ENCODE measurements at regions not wholly inside any gene's neighbourhood (a gene's known extent, or its start where the extent isn't known, plus 50 kb on each side); places are given as distances from the start of the nearest gene placed in this dataset.

- no peak for FAIRE-seq
These were observed 691.1 kb downstream of the UQCRFS1 start for GRCh38 chr19:28521614-28522544.

- no peak for FAIRE-seq
These were observed 691.9 kb downstream of the UQCRFS1 start for GRCh38 chr19:28520998-28521568.

- FAIRE-seq, result no peak
These were observed 692.7 kb downstream of the UQCRFS1 start for GRCh38 chr19:28519952-28520861.

GRCh38 chr19:28519218-28519779 lies 693.7 kb downstream of the UQCRFS1 start:
- FAIRE-seq, result no peak

GRCh38 chr19:28516415-28516872 lies 696.5 kb downstream of the UQCRFS1 start:
- no peak for FAIRE-seq

- no peak for FAIRE-seq
These were observed 698.8 kb downstream of the UQCRFS1 start for GRCh38 chr19:28514166-28514565.

- FAIRE-seq, result no peak
These were observed 701.3 kb downstream of the UQCRFS1 start for GRCh38 chr19:28511655-28512054.

GRCh38 chr19:28509079-28509895 lies 703.7 kb downstream of the UQCRFS1 start:
- FAIRE-seq, result no peak

GRCh38 chr19:28508666-28509065 lies 704.3 kb downstream of the UQCRFS1 start:
- no peak for FAIRE-seq

- no peak for FAIRE-seq
These were observed 707.0 kb downstream of the UQCRFS1 start for GRCh38 chr19:28505933-28506332.

GRCh38 chr19:28505134-28505533 lies 707.8 kb downstream of the UQCRFS1 start:
- no peak for FAIRE-seq

- FAIRE-seq, result no peak
These were observed 708.2 kb downstream of the UQCRFS1 start for GRCh38 chr19:28504727-28505126.

- FAIRE-seq, result no peak
These were observed 708.8 kb downstream of the UQCRFS1 start for GRCh38 chr19:28504139-28504538.

GRCh38 chr19:28502879-28503734 lies 709.8 kb downstream of the UQCRFS1 start:
- FAIRE-seq, result no peak

GRCh38 chr19:28501976-28502375 lies 711.0 kb downstream of the UQCRFS1 start:
- FAIRE-seq, result no peak

GRCh38 chr19:28500982-28501630 lies 711.8 kb downstream of the UQCRFS1 start:
- no peak for FAIRE-seq

GRCh38 chr19:28500296-28500695 lies 712.7 kb downstream of the UQCRFS1 start:
- no peak for FAIRE-seq

GRCh38 chr19:28498404-28498976 lies 714.5 kb downstream of the UQCRFS1 start:
- FAIRE-seq, result no peak

- FAIRE-seq, result no peak
These were observed 715.1 kb downstream of the UQCRFS1 start for GRCh38 chr19:28497887-28498286.

- FAIRE-seq, result no peak
These were observed 715.8 kb downstream of the UQCRFS1 start for GRCh38 chr19:28497137-28497536.

All from TTC549 (cell line).